AG08396 (cell line): ENCODE measurements at regions not wholly inside any gene's neighbourhood (a gene's known extent, or its start where the extent isn't known, plus 50 kb on each side); places are given as distances from the start of the nearest gene placed in this dataset.

Experiments used
- DNase-seq: peaks from one replicate; pipeline ENCODE4 v3.0.0; 2012; ENCODE audit warnings: low spot score, mixed read lengths

DNA sequence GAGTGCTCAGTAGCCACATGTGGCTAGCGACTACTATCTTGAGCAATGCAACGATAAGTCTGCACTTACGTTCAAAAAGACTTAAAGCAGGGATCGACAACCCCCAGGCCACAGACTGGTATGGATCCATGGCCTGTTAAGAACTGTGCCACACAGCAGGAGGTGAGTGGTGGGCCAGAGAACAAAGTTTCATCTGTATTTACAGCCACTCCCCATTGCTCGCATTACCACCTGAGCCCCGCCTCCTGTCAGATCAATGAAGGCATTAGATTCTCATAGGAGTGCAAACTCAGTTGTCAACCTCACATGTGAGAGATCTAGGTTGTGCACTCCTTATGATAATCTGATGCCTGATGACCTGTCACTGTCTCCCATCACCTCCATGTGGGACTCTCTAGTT is 103.6 kb upstream of the ZRANB2 start:
- no peak for DNase-seq

DNA sequence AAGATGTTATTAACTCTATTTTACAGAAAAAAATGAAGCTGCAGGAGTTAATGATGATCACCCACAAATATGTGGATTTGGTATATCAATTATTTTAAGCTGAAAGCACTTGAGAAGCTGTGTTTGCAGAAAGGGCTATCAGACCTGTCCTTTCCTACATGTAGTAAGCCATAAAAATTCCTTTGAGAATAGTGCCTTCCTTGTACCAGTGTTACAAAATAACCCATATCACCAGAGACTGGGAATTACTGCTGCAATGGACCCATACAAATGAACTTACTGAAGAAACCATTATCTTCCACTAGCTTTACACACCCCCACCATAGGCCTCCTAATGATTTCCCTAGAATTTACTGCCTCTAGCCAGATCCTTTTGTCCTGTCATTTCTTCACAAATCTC is 99.2 kb upstream of the ZRANB2 start:
- DNase-seq, result no peak

DNA sequence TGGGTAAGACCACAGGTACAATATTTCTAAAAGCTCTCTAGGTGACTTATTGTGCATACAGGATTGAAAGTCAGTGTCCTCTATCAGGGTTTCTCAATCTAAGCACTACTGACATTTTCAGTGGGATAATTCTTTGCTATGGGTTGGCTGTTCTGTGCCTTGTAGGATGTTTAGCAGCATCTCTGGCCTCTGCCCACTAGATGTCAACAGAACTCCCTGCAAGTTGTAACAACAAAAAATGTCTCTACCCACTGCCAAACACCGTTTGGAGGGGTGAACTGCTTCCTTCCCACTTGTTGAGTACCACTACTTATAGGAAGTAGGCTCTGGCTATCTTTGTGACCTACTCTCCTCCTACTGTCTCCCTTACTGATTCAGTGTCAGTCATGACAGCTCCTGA is 90.1 kb upstream of the ZRANB2 start:
- DNase-seq, result no peak

DNA sequence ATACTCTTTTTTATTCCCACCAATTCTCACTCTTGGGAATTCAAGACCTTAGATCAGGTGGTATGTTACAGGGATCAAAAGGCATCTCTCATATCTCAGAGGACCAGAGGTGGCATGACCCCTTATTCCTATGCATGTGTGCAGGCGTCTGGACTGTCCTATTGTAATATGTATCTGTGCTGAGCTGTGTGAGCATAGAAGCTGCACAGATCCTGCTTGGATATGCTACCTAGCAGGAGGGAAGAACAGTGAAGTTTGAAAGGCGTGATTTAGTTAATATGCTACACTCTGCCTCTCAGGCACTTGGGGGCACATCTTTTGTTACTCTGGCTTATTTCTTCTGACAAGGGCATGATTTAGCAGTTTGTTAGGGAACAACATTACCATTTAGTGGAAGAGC is 86.7 kb upstream of the ZRANB2 start:
- DNase-seq, result no peak

DNA sequence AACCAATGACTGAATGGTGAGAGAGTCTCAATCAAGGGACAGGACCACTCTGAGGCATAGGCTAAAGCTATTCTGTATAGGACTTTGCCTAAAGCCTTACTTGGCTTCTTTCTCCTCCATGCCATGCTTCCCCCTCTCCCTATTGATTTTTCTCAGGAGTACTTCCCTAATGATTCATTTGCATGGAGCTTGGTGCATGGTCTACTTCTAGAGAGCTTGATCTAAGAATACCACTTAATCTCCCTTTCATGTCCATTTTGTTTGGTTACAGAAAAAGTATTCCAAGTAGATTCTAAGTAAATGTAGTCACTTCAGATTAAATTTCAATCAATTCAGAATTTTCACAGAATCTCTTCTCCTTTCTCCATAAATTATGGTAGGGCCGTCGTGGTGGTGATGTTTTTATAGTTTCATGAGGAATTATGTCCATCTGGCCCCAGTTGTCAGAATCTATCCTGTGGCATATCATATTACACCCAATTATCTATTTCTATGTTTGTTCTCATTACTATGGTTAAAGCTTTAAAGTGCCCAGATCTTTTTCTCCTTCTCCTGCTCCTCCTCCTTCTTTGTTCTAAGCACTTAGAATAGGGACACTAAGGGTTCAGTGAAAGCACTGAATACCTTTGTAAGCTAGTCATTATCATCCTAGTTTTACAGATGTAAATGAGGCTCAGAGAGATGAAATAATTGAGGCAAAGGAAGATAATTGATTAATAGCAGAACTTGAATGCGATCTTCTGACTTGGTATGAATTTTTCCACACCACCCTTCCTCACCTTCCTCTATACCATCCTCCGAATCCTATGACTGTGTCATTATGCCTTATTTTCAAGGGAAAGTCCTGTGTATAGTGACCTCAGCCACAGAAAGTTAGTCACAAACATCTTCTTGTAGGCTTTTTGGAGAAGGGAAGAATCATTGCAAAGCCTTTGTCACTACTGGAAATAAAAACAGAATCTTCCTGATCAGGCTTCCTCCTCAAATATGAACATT is 85.6 kb upstream of the ZRANB2 start:
- no peak for DNase-seq

DNA sequence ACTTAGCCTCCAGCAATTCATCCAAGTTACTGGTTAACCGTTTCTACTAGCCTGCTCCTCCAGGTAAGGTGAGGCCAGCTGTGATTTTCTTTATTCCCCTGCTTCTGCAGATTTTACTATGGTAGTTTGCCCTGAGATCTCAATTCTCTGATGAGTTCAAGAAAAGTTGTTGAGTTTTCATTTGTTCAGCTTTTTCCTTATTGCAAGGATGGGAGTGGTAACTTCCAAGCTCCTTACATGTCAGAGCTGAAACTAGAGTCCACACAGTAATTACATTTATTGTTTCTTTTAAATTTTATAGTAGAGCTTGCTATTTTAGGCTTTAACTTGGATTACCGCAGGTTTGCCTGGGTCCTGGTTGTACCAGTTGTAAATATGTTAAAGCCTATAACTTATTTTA is 76.9 kb upstream of the ZRANB2 start:
- DNase-seq, result no peak

DNA sequence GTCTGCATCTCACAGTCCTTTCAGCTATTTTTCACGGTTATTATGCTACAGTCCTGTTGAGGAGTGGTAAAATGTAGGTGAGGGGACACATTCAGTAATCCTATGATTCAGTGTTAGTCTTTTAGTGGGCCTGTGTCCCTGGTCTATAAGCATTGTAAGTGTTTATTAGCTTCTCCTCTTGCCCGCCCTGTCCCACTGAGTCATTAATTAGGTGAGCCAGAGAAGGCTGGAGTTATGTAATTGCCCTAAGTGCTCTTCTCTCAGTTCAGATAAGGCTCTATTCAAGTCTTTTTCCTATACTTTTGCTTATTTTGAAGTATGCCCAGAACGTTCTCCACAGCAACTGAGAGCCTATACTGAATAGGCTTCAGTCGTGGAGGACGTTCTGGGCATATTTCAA is 76.3 kb upstream of the ZRANB2 start:
- DNase-seq, result no peak

DNA sequence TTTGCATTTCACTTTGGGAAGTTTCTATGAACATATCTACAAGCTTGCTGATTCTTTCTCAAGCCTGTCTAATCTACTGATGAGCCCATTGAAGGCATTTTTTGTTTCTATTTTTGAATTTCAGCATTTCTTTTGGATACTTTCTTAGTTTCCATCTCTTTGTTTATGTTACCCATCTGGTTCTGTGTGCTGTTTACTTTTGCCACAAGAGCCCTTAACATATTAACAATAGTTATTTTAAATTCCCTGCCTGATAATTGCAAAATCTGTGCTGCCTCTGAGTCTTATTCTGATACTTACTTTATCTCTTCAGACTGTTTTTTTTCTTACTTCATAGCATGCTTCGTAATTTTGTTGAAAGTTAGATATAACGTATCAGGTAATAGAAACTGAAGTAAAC is 75.8 kb upstream of the ZRANB2 start:
- DNase-seq, result no peak

DNA sequence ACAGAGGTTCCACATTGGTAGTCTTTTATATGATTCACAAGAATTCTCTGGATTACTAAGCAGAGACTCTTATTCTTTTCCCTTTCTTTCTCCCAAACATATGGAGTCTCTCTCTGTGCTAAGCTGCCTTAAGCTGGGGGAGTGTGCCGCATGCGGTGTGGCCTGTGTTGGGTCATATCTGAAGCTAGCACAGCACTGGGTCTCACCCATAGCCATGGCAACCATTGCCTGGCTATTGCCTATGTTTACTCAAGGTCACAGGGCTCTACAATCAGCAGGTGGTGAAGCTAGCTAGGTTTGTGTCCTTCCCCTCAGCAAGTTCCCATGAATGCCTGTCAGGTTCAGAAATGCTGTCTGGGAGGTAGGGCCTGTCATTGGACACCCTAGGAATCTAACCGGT is 73.6 kb upstream of the ZRANB2 start:
- DNase-seq, result no peak

DNA sequence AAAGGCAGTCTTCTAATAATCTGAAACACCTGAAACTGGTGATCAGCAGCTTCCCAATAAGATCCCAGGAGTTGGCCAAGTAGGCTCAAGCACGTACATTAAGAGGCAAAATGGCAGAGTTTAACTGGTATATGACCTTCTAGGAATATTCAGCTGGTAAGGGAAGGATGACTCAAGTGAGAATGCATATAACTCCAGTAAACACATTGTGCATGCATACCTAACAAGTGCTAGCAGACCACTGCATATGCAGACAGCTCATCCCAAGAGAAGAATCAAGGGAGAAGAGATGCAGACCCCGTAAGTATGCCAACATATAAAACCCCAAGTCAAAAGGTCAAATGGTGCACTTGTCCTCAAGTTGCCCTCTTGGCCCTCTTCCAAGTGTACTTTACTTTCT is 73.0 kb upstream of the ZRANB2 start:
- no peak for DNase-seq

DNA sequence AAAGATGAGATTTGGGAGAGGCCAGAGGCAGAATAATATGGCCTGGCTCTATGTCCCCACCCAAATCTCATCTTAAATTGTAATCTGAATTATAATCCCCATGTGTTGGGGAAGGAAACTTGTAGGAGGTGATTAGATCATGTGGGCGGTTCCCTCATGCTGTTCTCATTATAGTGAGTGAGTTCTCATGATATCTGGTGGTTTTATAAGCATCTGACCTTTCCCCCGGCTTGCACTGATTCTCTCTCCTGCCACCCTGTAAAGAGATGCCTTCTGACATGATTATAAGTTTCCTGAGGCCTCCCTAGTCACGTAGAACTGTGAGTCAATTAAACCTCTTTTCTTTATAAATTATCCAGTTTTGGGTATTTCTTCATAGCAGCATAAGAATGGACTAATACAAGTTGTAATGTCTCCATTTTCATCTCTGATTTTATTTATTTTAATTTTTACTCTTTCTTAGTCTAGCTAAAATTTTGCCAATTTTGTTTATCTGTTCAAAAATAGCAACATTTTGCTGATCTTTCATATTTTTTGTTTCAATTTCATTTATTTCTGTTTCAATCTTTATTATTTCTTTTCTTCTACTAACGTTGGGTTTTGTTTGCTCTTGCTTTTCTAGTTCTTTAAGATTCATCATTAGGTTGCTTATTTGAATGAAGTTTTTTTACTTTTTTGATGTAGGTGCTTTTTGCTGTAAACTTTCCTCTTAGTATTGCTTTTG is 67.0 kb upstream of the ZRANB2 start:
- no peak for DNase-seq

DNA sequence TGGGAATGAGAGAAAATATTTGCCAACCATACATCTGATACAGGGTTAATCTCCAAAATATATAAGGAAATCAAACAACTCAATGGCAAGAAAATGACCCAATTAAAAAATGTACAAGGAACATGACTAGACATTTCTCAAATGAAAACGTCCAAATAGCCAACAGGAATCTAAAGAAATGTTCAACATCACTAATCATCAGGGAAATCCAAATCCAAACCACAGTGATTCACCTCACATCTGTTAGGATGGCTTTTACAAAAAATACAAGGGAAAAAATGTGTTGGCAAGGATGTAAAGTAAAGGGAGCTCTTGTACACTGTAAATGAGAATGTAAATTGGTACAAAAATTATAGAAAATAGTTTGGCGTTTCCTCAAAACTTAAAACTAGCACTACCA is 54.7 kb upstream of the ZRANB2 start:
- DNase-seq, result no peak
